Peyer's patch (tissue), 4 donors: ENCODE measurements at regions not wholly inside any gene's neighbourhood (a gene's known extent, or its start where the extent isn't known, plus 50 kb on each side); places are given as distances from the start of the nearest gene placed in this dataset.

Source experiments
- DNase-seq, 3 donors: peaks; one replicate each; pipeline ENCODE4 v3.0.0-alpha.2; 2017 to 2019
- H3K27ac ChIP-seq, 4 donors: fragments of 200-600 bp; sonication (generic); one replicate each; pipeline ENCODE4 v1.5.1; 2016 to 2019
- H3K27me3 ChIP-seq, 2 donors: fragments of 200-600 bp; sonication (generic); one replicate each; pipeline ENCODE4 v1.5.1; 2019
- H3K36me3 ChIP-seq, 3 donors: fragments of 200-600 bp; sonication (generic); one replicate each; pipeline ENCODE4 v1.5.1; 2016 to 2019
- H3K4me1 ChIP-seq, 4 donors: fragments of 200-600 bp; sonication (generic); one replicate each; pipeline ENCODE4 v1.5.1; 2016 to 2019
- H3K4me3 ChIP-seq, 4 donors: fragments of 200-600 bp; sonication (generic); 1 replicate in 3 of 4; 2 replicates in 1 of 4; pipeline ENCODE4 v1.5.1; 2016 to 2019; ENCODE audit warnings: mild to moderate bottlenecking in 1 of 4
- H3K9me3 ChIP-seq, 4 donors: fragments of 200-600 bp; sonication (generic); one replicate each; pipeline ENCODE4 v1.5.1; 2016 to 2019; ENCODE audit warnings: mild to moderate bottlenecking in 1 of 4
- POLR2A ChIP-seq, 2 donors: fragments of 450-650 bp; IDR thresholded peaks; one replicate each; pipeline ENCODE4 v1.5.1; 2017; ENCODE audit warnings: antibody characterized with exemption in 2 of 2, mild to moderate bottlenecking in 2 of 2, moderate library complexity in 2 of 2
- TF ChIP-seq, protein P1 (sequence below), 6 experiments: fragments of 450-650 bp in 4 of 6; fragments of 200-600 bp in 2 of 6; sonication (generic) in 1 of 6; IDR thresholded peaks; one replicate each; pipeline ENCODE4 v1.5.1; 2017 to 2019; ENCODE audit warnings: antibody characterized with exemption in 6 of 6, mild to moderate bottlenecking in 3 of 6, moderate library complexity in 1 of 6

DNA sequence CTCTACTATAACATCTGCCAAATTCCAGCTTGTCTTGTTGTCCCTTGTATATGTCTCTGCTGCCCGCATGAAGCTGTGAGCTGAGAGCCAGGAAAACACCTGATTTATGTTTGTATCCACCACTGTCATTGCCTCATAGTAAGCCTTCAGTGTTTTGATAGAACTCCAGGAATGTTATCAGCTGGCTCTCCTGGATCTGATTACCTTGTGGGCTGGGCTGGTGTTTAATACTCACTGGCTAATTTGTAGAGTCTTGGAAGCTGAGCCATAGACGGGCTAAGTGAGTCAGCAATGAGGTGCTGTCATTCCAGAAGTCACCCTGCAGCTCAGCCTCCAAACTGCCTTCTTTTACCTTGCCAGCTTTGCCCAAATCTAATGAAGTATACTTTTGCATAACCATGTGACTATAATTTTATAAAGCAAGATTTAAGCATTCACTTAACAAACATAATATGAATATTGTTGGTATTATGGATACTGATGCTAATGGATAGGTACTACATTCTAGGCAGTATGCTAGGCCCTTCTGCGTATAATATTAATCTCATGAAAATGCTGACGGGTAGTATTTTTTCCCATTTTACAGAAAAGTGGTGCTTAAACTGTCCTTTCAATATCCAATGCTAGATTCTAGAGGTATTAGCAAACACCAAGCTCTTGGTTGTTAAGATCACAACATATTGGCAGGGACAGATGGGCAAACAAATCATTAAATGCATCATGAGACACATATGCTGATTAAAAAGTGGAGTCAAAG lies 62.7 kb upstream of the GATA6 start:
- no peaks in the 10 kb centered on the region for H3K27me3 ChIP-seq
- no peak overlapping the region for H3K4me3 ChIP-seq
- peak in 1 of 3 donors; percentile 77 for DNase-seq
- peak overlapping the region in 1 of 4 donors; percentile 37 for H3K27ac ChIP-seq
- H3K36me3 ChIP-seq: no peaks in the 10 kb centered on the region
- peaks cover 0 to 27% (median 0%) of the 10 kb centered on the region in 4 donors for H3K4me1 ChIP-seq
- H3K9me3 ChIP-seq: no peaks in the 10 kb centered on the region
- TF ChIP-seq POLR2A (IDR thresholded peaks at IDR 0.05): peak in 1 of 2 donors; percentile 30
- TF ChIP-seq, protein P1, sequence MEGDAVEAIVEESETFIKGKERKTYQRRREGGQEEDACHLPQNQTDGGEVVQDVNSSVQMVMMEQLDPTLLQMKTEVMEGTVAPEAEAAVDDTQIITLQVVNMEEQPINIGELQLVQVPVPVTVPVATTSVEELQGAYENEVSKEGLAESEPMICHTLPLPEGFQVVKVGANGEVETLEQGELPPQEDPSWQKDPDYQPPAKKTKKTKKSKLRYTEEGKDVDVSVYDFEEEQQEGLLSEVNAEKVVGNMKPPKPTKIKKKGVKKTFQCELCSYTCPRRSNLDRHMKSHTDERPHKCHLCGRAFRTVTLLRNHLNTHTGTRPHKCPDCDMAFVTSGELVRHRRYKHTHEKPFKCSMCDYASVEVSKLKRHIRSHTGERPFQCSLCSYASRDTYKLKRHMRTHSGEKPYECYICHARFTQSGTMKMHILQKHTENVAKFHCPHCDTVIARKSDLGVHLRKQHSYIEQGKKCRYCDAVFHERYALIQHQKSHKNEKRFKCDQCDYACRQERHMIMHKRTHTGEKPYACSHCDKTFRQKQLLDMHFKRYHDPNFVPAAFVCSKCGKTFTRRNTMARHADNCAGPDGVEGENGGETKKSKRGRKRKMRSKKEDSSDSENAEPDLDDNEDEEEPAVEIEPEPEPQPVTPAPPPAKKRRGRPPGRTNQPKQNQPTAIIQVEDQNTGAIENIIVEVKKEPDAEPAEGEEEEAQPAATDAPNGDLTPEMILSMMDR (IDR thresholded peaks at IDR 0.05): no peak

DNA sequence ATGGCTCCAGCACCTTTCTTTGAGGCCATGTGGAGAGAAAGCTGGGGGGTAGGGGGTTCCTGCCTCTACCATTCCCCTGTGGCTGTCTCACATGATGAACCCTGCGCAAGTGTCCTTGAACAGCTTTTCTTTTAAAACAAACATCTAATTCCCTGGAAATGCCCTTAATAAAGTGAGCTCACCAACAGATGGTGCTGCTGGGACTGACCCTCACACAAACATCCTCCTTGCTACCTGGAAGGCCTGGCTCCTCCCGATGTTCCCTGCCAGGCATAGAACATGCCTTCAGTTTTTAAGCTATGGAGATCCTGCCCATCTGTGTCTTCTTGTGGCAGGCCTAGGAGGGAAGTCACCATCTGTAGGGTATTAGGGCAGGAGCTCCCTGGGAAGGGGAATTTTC lies 60.7 kb upstream of the GATA6 start:
- peaks cover 0 to 18% (median 0%) of the 10 kb centered on the region in 4 donors for H3K4me1 ChIP-seq
- H3K36me3 ChIP-seq: no peaks in the 10 kb centered on the region
- no peak for TF ChIP-seq POLR2A (IDR thresholded peaks at IDR 0.05)
- TF ChIP-seq, protein P1 (IDR thresholded peaks at IDR 0.05): peak in 1 of 6 experiments; percentile 8
- no peak for DNase-seq
- H3K27me3 ChIP-seq: no peaks in the 10 kb centered on the region
- H3K27ac ChIP-seq: no peak overlapping the region
- no peaks in the 10 kb centered on the region for H3K9me3 ChIP-seq
- no peak overlapping the region for H3K4me3 ChIP-seq

DNA sequence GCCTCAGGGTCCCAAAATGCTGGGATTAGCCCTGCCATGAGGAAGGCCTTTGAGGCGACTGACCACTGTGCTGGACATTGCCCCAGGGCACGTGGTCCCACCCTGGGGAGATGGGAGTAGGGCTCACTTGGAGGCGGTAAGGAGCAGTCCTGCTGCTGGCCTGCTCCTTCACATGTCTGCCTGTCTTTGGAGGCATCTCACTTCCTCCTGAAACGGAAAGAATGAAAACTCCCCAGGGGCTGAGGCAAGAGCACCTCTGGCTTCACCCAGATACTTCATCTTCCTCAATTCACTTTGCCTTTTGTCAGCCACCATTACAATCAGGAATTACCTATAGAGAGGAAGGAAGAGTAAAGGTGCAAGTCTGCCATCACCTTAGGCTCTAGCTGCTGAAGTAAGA lies 59.9 kb upstream of the GATA6 start:
- H3K4me3 ChIP-seq: no peak overlapping the region
- TF ChIP-seq, protein P1 (IDR thresholded peaks at IDR 0.05): no peak
- TF ChIP-seq POLR2A (IDR thresholded peaks at IDR 0.05): no peak
- DNase-seq: no peak

DNA sequence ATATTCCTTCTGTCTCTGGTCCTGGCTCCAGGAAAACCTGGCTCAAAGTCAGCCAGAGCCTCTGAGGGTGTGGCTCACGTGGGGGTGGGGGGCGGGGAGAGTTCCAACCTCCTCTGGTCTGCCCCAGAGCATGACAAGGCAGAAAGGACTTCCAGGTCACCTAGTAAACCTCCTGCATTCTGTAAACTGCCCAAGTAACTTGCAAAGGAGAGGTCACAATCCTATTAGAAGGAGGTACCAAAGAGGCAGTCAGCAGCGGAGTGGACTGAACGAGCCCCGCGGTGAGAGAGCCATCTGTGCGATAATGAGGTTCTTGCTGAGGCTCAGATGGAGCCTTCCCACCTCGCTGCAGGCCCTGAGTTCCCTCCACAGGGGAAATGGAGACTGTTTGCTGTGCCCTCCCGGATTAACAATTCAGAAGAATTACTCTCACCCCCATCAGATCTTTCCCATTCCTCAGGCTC lies 58.9 kb upstream of the GATA6 start:
- Histone ChIP-seq H3K27ac (no peak overlapping the region), H3K9me3 (no peaks in the 10 kb centered on the region), H3K4me3 (no peak overlapping the region), H3K4me1 (peaks cover 0 to 36% (median 0%) of the 10 kb centered on the region in 4 donors), H3K27me3 (no peaks in the 10 kb centered on the region), H3K36me3 (no peaks in the 10 kb centered on the region)
- TF ChIP-seq, protein P1 (IDR thresholded peaks at IDR 0.05): no peak
- TF ChIP-seq POLR2A (IDR thresholded peaks at IDR 0.05): no peak
- peak in 1 of 3 donors; percentile 62 for DNase-seq

More for the DNA sequence above, 59.9 kb upstream of the GATA6 start:
- Histone ChIP-seq H3K9me3 (no peaks in the 10 kb centered on the region), H3K4me1 (peaks cover 0 to 26% (median 0%) of the 10 kb centered on the region in 4 donors), H3K36me3 (no peaks in the 10 kb centered on the region), H3K27me3 (no peaks in the 10 kb centered on the region), H3K27ac (no peak overlapping the region)

DNA sequence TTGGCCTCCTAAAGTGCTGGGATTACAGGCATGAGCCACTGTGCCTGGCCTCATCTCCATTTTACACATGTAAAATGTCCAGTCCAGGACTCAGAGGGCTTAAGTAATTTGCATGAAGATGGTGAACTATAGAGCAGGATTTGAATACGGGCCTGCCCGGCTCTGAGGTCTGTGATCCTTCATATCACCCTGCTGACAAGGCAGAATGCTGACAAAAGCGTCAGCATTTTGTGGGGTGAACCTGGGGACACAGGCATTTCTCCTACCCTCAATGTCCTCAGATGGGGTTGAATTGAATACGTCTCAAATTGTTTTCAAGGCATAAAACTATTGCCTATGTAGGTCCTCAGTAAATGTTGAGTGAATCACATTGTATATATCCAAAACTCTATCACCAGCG lies 57.2 kb upstream of the GATA6 start:
- no peaks in the 10 kb centered on the region for H3K9me3 ChIP-seq
- H3K27me3 ChIP-seq: no peaks in the 10 kb centered on the region
- no peaks in the 10 kb centered on the region for H3K36me3 ChIP-seq
- no peak overlapping the region for H3K27ac ChIP-seq
- TF ChIP-seq, protein P1 (IDR thresholded peaks at IDR 0.05): no peak
- no peak for TF ChIP-seq POLR2A (IDR thresholded peaks at IDR 0.05)
- DNase-seq: no peak
- peaks cover 0 to 31% (median 0%) of the 10 kb centered on the region in 4 donors for H3K4me1 ChIP-seq
- no peak overlapping the region for H3K4me3 ChIP-seq
